Neuronal stem cell (in vitro differentiated cells): ENCODE measurements at regions not wholly inside any gene's neighbourhood (a gene's known extent, or its start where the extent isn't known, plus 50 kb on each side); places are given as distances from the start of the nearest gene placed in this dataset.

Source experiments
- DNase-seq: peaks from one replicate; pipeline ENCODE4 v3.0.0-alpha.2; 2013; ENCODE audit warnings: low spot score
- H2AFZ ChIP-seq: one replicate; pipeline ENCODE4 v1.6.1; 2013; ENCODE audit warnings: mild to moderate bottlenecking, low read length, inconsistent platforms
- H2AK5ac ChIP-seq: 2 replicates; pipeline ENCODE4 v1.6.1; 2013; ENCODE audit warnings: low read depth, mild to moderate bottlenecking, inconsistent platforms, low read length, moderate library complexity, mixed read lengths
- H2BK120ac ChIP-seq: 2 replicates; pipeline ENCODE4 v1.6.1; 2013; ENCODE audit warnings: low read depth, mild to moderate bottlenecking, inconsistent platforms, low read length, moderate library complexity, mixed read lengths
- H2BK12ac ChIP-seq: one replicate; pipeline ENCODE4 v1.6.1; 2013; ENCODE audit warnings: low read length, inconsistent platforms
- H2BK15ac ChIP-seq: 2 replicates; pipeline ENCODE4 v1.6.1; 2013; ENCODE audit warnings: mild to moderate bottlenecking, low read length, inconsistent platforms, mixed read lengths
- H2BK5ac ChIP-seq: one replicate; pipeline ENCODE4 v1.6.1; 2013; ENCODE audit warnings: inconsistent platforms, mild to moderate bottlenecking, low read length, moderate library complexity
- H3K14ac ChIP-seq: one replicate; pipeline ENCODE4 v1.6.1; 2013; ENCODE audit warnings: low read length, inconsistent platforms
- H3K18ac ChIP-seq: 2 replicates; pipeline ENCODE4 v1.6.1; 2013; ENCODE audit warnings: low read length, inconsistent platforms
- H3K23ac ChIP-seq: 2 replicates; pipeline ENCODE4 v1.6.1; 2013; ENCODE audit warnings: low read depth, mild to moderate bottlenecking, mixed read lengths, low read length, inconsistent platforms; ENCODE audit not compliant: poor library complexity
- H3K27ac ChIP-seq: replicated peaks from 3 replicates; pipeline ENCODE4 v1.5.1; 2013; ENCODE audit warnings: low read length, inconsistent platforms
- H3K27me3 ChIP-seq, 3 experiments: 2 replicates each; pipeline ENCODE4 v1.6.1; 2013; ENCODE audit warnings: low read length in 3 of 3, mild to moderate bottlenecking in 2 of 3, inconsistent platforms in 1 of 3, low read depth in 1 of 3, mixed read lengths in 1 of 3, moderate library complexity in 1 of 3; ENCODE audit not compliant: control insufficient read depth in 3 of 3, insufficient read depth in 3 of 3
- H3K36me3 ChIP-seq, 2 donors: replicated peaks in 1 of 2; 2 replicates each; pipeline ENCODE4 v1.6.1; 2013; ENCODE audit warnings: low read length in 2 of 2; ENCODE audit not compliant: control insufficient read depth in 2 of 2, insufficient read depth in 2 of 2
- H3K4ac ChIP-seq: 2 replicates; pipeline ENCODE4 v1.6.1; 2013; ENCODE audit warnings: inconsistent platforms, mild to moderate bottlenecking, low read length, moderate library complexity
- H3K4me1 ChIP-seq, 2 donors: 1 replicate in 1 of 2; 2 replicates in 1 of 2; pipeline ENCODE4 v1.6.1; 2013; ENCODE audit warnings: low read length in 2 of 2, low read depth in 1 of 2; ENCODE audit not compliant: control insufficient read depth in 2 of 2, insufficient read depth in 1 of 2
- H3K4me2 ChIP-seq: one replicate; pipeline ENCODE4 v1.6.1; 2013; ENCODE audit warnings: mild to moderate bottlenecking, low read length, inconsistent platforms; ENCODE audit not compliant: insufficient read depth, poor library complexity, severe bottlenecking
- H3K4me3 ChIP-seq, 2 donors: 2 replicates each; pipeline ENCODE4 v1.5.1; 2013; ENCODE audit warnings: low read length in 2 of 2, mild to moderate bottlenecking in 2 of 2, inconsistent platforms in 1 of 2, moderate library complexity in 1 of 2
- H3K79me1 ChIP-seq: one replicate; pipeline ENCODE4 v1.6.1; 2013; ENCODE audit warnings: low read depth, mild to moderate bottlenecking, inconsistent platforms, low read length, moderate library complexity
- H3K9ac ChIP-seq: one replicate; pipeline ENCODE4 v1.6.1; 2013; ENCODE audit warnings: mild to moderate bottlenecking, low read depth, low read length, inconsistent platforms; ENCODE audit not compliant: poor library complexity
- H3K9me3 ChIP-seq, 2 donors: replicated peaks in 1 of 2; 2 replicates each; pipeline versions ENCODE3 to v1.6.1; 2013; ENCODE audit warnings: low read length in 2 of 2, mild to moderate bottlenecking in 2 of 2, inconsistent platforms in 1 of 2, low read depth in 1 of 2, mixed read lengths in 1 of 2, moderate library complexity in 1 of 2; ENCODE audit not compliant: control insufficient read depth in 2 of 2, insufficient read depth in 1 of 2
- H4K8ac ChIP-seq: one replicate; pipeline ENCODE4 v1.6.1; 2013; ENCODE audit warnings: low read depth, mild to moderate bottlenecking, inconsistent platforms, low read length, moderate library complexity
- H4K91ac ChIP-seq: one replicate; pipeline ENCODE4 v1.6.1; 2013; ENCODE audit warnings: low read length, low read depth, mild to moderate bottlenecking, inconsistent platforms; ENCODE audit not compliant: poor library complexity
- WGBS, 2 donors: extraction: QIAGEN DNeasy Blood & Tissue Kit; methylation state at CpG; one replicate each; pipeline ENCODE4 v1.1.7; 2013; ENCODE audit warnings: missing lambda C conversion rate in 2 of 2, mixed read lengths in 1 of 2; ENCODE audit not compliant: insufficient read length in 2 of 2, insufficient replicate concordance in 1 of 2; ENCODE audit errors: extremely low coverage in 2 of 2; 5-methylcytosine and 5-hydroxymethylcytosine counted together

DNA sequence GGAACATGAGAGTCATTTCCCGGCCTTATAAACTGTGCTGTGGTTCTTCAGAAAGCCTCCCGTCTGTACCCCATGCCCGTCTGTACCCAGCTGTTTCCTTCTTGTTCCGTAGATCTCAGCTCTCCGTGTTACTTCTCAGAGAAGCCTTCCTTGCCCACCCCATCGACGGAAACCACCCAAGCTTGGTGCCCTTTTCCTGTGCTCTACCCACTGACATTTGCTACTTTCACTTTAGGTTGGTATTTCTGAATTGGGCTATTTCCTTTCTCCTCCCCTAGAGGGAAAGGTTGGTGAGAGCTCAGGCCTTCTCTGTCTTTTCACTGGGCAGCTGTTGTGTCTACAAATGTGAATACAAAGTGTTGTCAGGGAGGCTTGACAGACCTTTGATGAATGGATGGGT is 764.5 kb upstream of the ADAMTS16 start:
- no peaks in the 10 kb centered on the region for H3K36me3 ChIP-seq
- no peak overlapping the region for H2BK12ac ChIP-seq
- H3K4me2 ChIP-seq, result no peak overlapping the region
- no peaks in the 10 kb centered on the region for H3K79me1 ChIP-seq
- no peaks in the 10 kb centered on the region for H3K27me3 ChIP-seq
- peak overlapping the region; percentile 25 for H2AFZ ChIP-seq
- H3K4me1 ChIP-seq, result peaks cover 0 to 2% of the 10 kb centered on the region in 2 donors
- no peak overlapping the region for H2BK15ac ChIP-seq
- no peak overlapping the region for H3K23ac ChIP-seq
- H2AK5ac ChIP-seq, result no peak overlapping the region
- no peak overlapping the region for H3K9ac ChIP-seq
- no peak overlapping the region for H3K27ac ChIP-seq
- no peak overlapping the region for H4K8ac ChIP-seq
- H2BK120ac ChIP-seq, result no peak overlapping the region
- H2BK5ac ChIP-seq, result no peak overlapping the region
- no peak overlapping the region for H3K18ac ChIP-seq
- no peak overlapping the region for H3K4ac ChIP-seq
- no CpG with 5 or more reads among the region's 7 CpGs for WGBS, 2 donors
- H4K91ac ChIP-seq, result no peak overlapping the region
- H3K9me3 ChIP-seq, result no peaks in the 10 kb centered on the region
- no peak for DNase-seq
- no peak overlapping the region for H3K14ac ChIP-seq
- peak overlapping the region in 1 of 2 donors; percentile 11 for H3K4me3 ChIP-seq

GRCh38 chr5:4383102-4383501 is 757.0 kb upstream of the ADAMTS16 start:
- Histone ChIP-seq H2BK12ac (no peak overlapping the region), H3K18ac (no peak overlapping the region), H2BK120ac (no peak overlapping the region), H3K23ac (no peak overlapping the region), H2AFZ (no peak overlapping the region), H4K8ac (no peak overlapping the region), H3K79me1 (no peaks in the 10 kb centered on the region), H3K4ac (no peak overlapping the region), H3K9ac (no peak overlapping the region), H2BK15ac (no peak overlapping the region), H2AK5ac (no peak overlapping the region), H3K4me2 (no peak overlapping the region), H3K27ac (no peak overlapping the region), H3K14ac (no peak overlapping the region), H3K36me3 (no peaks in the 10 kb centered on the region), H3K9me3 (no peaks in the 10 kb centered on the region), H3K4me1 (no peaks in the 10 kb centered on the region), H3K27me3 (no peaks in the 10 kb centered on the region), H2BK5ac (no peak overlapping the region), H4K91ac (no peak overlapping the region), H3K4me3 (no peak overlapping the region)
- no CpG with 5 or more reads among the region's 4 CpGs for WGBS, 2 donors
- no peak for DNase-seq

DNA sequence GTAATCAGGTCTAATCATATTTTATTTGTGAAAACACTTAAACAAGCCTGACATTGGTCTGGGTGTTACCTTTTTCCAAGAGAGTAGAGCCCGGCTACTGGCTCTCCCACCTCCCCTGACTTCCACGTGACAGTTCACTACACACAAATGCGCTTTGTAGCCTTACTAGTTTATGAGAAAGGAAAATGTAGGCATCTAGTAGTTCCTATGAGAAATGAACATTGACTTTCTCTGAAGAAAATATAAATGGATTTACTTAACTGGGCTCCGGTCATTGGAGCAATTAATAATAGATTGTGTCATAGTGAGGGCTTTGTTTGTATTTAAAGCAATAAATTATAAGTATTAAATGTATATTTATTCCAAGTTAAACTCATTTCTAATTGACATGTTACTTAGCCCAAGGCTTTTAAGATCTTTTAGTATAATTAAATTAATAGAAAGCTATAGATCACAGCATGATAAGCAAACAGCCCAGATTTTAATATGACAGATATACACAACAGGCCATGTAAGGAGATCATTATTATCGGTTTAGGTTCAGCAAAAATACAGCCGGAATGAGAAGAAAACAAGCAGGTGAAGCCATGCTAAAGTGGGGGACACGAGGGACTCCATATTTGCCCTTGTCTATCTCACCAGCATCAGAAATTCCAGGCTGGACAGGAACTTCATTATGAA is 756.5 kb upstream of the ADAMTS16 start:
- no peak overlapping the region for H3K9ac ChIP-seq
- H2BK5ac ChIP-seq, result no peak overlapping the region
- H3K4ac ChIP-seq, result no peak overlapping the region
- H3K18ac ChIP-seq, result no peak overlapping the region
- H3K27me3 ChIP-seq, result no peaks in the 10 kb centered on the region
- no peak overlapping the region for H2BK12ac ChIP-seq
- H4K8ac ChIP-seq, result no peak overlapping the region
- no peak overlapping the region for H2AFZ ChIP-seq
- no peak overlapping the region for H3K14ac ChIP-seq
- no peaks in the 10 kb centered on the region for H3K4me1 ChIP-seq
- WGBS, 2 donors, result no CpG with 5 or more reads among the region's 7 CpGs
- H4K91ac ChIP-seq, result no peak overlapping the region
- H2BK120ac ChIP-seq, result no peak overlapping the region
- H3K23ac ChIP-seq, result no peak overlapping the region
- peaks cover 0 to under 1% of the 10 kb centered on the region in 2 donors for H3K36me3 ChIP-seq
- H2BK15ac ChIP-seq, result no peak overlapping the region
- no peak for DNase-seq
- no peak overlapping the region for H2AK5ac ChIP-seq
- no peak overlapping the region for H3K4me3 ChIP-seq
- peaks cover 0 to under 1% of the 10 kb centered on the region in 2 donors for H3K9me3 ChIP-seq
- H3K27ac ChIP-seq, result no peak overlapping the region
- H3K79me1 ChIP-seq, result no peaks in the 10 kb centered on the region
- no peak overlapping the region for H3K4me2 ChIP-seq

DNA sequence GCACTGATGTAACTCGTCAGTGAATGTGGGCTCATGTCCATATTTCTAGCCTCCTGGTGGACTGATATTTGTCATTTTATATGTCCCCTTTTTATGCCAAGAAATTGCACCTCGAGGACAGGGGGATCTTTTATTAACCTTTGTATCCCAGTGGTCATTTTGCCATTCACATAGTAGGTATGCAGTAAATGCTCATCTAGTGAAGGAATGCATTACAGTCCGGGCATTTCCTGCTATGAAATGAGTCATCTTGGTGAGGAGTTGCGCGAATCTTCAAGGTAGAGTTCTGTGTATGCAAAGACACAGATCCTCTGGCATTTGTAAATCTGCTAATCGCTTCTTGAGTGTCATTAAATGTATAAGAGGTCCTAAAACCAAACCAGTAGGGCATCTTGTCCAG is 755.5 kb upstream of the ADAMTS16 start:
- no CpG with 5 or more reads among the region's 6 CpGs for WGBS, 2 donors
- DNase-seq, result no peak

More for the DNA sequence above, 755.5 kb upstream of the ADAMTS16 start:
- Histone ChIP-seq H3K27ac (no peak overlapping the region), H3K27me3 (no peaks in the 10 kb centered on the region), H3K9ac (no peak overlapping the region), H2BK12ac (no peak overlapping the region), H3K9me3 (peaks cover 0 to 2% of the 10 kb centered on the region in 2 donors), H2BK5ac (no peak overlapping the region), H4K91ac (no peak overlapping the region), H3K79me1 (no peaks in the 10 kb centered on the region), H3K18ac (no peak overlapping the region), H3K36me3 (peaks cover 0 to 2% of the 10 kb centered on the region in 2 donors), H3K23ac (no peak overlapping the region), H3K4me1 (no peaks in the 10 kb centered on the region), H2BK120ac (no peak overlapping the region), H4K8ac (no peak overlapping the region), H2AK5ac (no peak overlapping the region), H3K4me2 (no peak overlapping the region), H2AFZ (no peak overlapping the region), H2BK15ac (no peak overlapping the region), H3K14ac (no peak overlapping the region), H3K4ac (no peak overlapping the region), H3K4me3 (no peak overlapping the region)
